Stomach (tissue), 8 donors: ENCODE measurements at regions not wholly inside any gene's neighbourhood (a gene's known extent, or its start where the extent isn't known, plus 50 kb on each side); places are given as distances from the start of the nearest gene placed in this dataset.
"Not testable (repeated sequence)": the region's sequence is repeated elsewhere in the genome, so short reads cannot be mapped to it uniquely, and the experiment has no call there.

Experiments used
- DNase-seq, 2 donors: peaks; one replicate each; pipeline versions ENCODE4 v3.0.0 to v3.0.0-alpha.2; 2013 to 2019
- H3K27ac ChIP-seq, 5 donors: fragments of 200-600 bp in 4 of 5; sonication (generic) in 4 of 5; one replicate each; pipeline ENCODE4 v1.5.1; 2013 to 2019; ENCODE audit warnings: mild to moderate bottlenecking in 1 of 5, moderate library complexity in 1 of 5
- H3K27me3 ChIP-seq, 3 donors: fragments of 200-600 bp; sonication (generic); one replicate each; pipeline ENCODE4 v1.5.1; 2017 to 2019; ENCODE audit warnings: mixed run types in 1 of 3
- H3K36me3 ChIP-seq, 4 donors: fragments of 200-600 bp; sonication (generic); 1 replicate in 3 of 4; 2 replicates in 1 of 4; pipeline ENCODE4 v1.5.1; 2016 to 2019
- H3K4me1 ChIP-seq, 4 donors: fragments of 200-600 bp; sonication (generic); one replicate each; pipeline ENCODE4 v1.5.1; 2016 to 2019
- H3K4me3 ChIP-seq, 4 donors: fragments of 200-600 bp; sonication (generic) in 3 of 4; one replicate each; pipeline ENCODE4 v1.5.1; 2016 to 2019; ENCODE audit warnings: mild to moderate bottlenecking in 1 of 4
- H3K9me3 ChIP-seq, 4 donors: fragments of 200-600 bp; sonication (generic); one replicate each; pipeline ENCODE4 v1.5.1; 2016 to 2019
- CTCF ChIP-seq, 7 experiments: fragments of 450-650 bp in 4 of 7; fragments of 200-600 bp in 3 of 7; sonication (generic) in 3 of 7; IDR thresholded peaks; one replicate each; pipeline ENCODE4 v1.5.1; 2016 to 2019; ENCODE audit warnings: antibody characterized with exemption in 7 of 7, control low read depth in 2 of 7, mild to moderate bottlenecking in 1 of 7
- EP300 ChIP-seq: sonication (generic); formaldehyde crosslinking; IDR thresholded peaks from one replicate; pipeline ENCODE4 v1.6.1; 2017; ENCODE audit warnings: antibody characterized with exemption
- POLR2A ChIP-seq, 4 donors: fragments of 450-650 bp; IDR thresholded peaks; one replicate each; pipeline ENCODE4 v1.6.1; 2016; ENCODE audit warnings: antibody characterized with exemption in 4 of 4, control low read depth in 2 of 4, mild to moderate bottlenecking in 1 of 4, moderate library complexity in 1 of 4
- POLR2AphosphoS5 ChIP-seq, 3 donors: sonication (generic); formaldehyde crosslinking; IDR thresholded peaks; one replicate each; pipeline ENCODE4 v1.6.1; 2016; ENCODE audit warnings: antibody characterized with exemption in 3 of 3
- WGBS, 5 donors: extraction: QIAGEN DNeasy Blood & Tissue Kit in 3 of 5; methylation state at CpG; one replicate each; pipeline versions ENCODE4 v1.1.5 to v1.1.7; 2013 to 2018; 5-methylcytosine and 5-hydroxymethylcytosine counted together
- intact Hi-C: fragments of 100-400 bp; cut with DNase I; formaldehyde crosslinking; loops from one replicate; pipeline ENCODE4 v1.15.1; 2023; ENCODE audit warnings: low total_unique reads
- donor health status: healthy with polysubstance abuse.
- donor health status: Bipolar disorder and iron deficiency.
- donor health status: healthy.

GRCh38 chr13:44649834-44650233, 73.7 kb upstream of the TSC22D1 start:
- peaks cover 0 to 9% (median 0%) of the 10 kb centered on the region in 4 donors for H3K4me1 ChIP-seq
- no peak for TF ChIP-seq CTCF (IDR thresholded peaks at IDR 0.05)
- no peak for TF ChIP-seq POLR2A (IDR thresholded peaks at IDR 0.05)
- TF ChIP-seq EP300, result no peak
- H3K27me3 ChIP-seq, result no peaks in the 10 kb centered on the region
- H3K9me3 ChIP-seq, result no peaks in the 10 kb centered on the region
- no peak overlapping the region for H3K4me3 ChIP-seq
- intact Hi-C loops, result no loop called here
- no peak for DNase-seq
- no peaks in the 10 kb centered on the region for H3K36me3 ChIP-seq
- no peak overlapping the region for H3K27ac ChIP-seq

DNA sequence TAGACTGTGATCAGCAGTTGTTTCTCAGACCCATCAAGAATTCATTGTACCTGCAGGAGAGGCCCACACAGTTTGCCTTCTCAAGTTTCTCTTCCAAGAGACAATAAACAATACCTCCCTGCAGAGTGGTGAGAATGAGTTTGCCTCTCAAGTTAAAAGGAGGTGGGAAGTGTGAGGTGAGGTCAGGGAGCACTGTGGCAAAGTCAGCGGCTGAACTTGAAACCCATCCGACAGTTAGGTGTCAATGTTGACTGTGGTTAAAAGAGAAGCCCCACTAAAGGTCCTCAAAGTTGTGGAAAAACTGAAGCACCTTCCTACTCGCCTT, 72.9 kb upstream of the TSC22D1 start:
- H3K9me3 ChIP-seq, result no peaks in the 10 kb centered on the region
- TF ChIP-seq POLR2AphosphoS5 (IDR thresholded peaks at IDR 0.05) (no peak), POLR2A (IDR thresholded peaks at IDR 0.05) (no peak), CTCF (IDR thresholded peaks at IDR 0.05) (no peak), EP300 (no peak)
- H3K27me3 ChIP-seq, result no peaks in the 10 kb centered on the region
- no peaks in the 10 kb centered on the region for H3K36me3 ChIP-seq
- DNase-seq, result no peak
- intact Hi-C loops, result no loop called here
- H3K4me1 ChIP-seq, result peaks cover 0 to 9% (median 0%) of the 10 kb centered on the region in 4 donors
- no peak overlapping the region for H3K27ac ChIP-seq
- 68 to 85% (median 82%) methylated on average over 3 of the region's 3 CpGs for WGBS, 5 donors
- H3K4me3 ChIP-seq, result no peak overlapping the region

DNA sequence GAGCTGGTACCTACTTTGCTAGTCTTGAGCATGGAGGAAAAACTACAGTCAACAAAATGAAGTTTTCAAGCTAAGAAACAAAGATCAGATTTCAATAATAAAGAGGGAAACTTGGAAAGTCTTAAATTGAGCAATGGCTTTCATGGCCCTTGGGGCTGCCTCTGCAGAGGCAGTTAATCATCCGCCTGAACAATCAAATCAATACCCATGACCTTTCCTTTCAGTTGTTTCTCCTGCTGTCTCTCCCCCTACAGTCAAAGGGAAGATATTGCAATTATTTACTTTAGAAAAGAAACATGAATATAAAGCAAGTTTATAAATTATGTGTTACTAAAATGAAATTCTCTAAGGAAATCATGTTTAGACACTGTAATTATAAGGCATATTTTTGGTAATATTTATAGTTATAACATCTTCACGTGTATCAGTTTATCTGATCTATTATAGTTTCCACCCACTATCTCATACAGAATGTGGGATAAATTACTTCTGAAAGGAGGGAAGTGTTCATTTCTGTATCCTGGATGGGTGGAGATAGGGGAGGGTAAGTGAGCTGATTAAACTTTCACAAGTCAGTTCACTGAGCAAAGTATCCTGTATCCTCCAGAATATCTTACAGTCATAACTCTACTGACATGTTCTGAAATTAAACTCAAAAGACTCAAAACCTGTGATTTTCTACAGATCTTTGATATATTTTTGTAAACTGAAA, 72.4 kb upstream of the TSC22D1 start:
- H3K27ac ChIP-seq, result no peak overlapping the region
- H3K27me3 ChIP-seq, result no peaks in the 10 kb centered on the region
- H3K36me3 ChIP-seq, result no peaks in the 10 kb centered on the region
- WGBS, 5 donors, result 48 to 65% (median 60%) methylated on average over 2 of the region's 2 CpGs
- TF ChIP-seq POLR2AphosphoS5 (IDR thresholded peaks at IDR 0.05) (no peak), CTCF (IDR thresholded peaks at IDR 0.05) (peak in 3 of 7 experiments; percentile 5 to 22 (median 9))
- H3K9me3 ChIP-seq, result no peaks in the 10 kb centered on the region
- intact Hi-C loops, result no loop called here
- H3K4me3 ChIP-seq, result no peak overlapping the region
- peak in 1 of 2 donors; percentile 30 for DNase-seq
- peaks cover 0 to 9% (median 0%) of the 10 kb centered on the region in 4 donors for H3K4me1 ChIP-seq

- H3K4me1 ChIP-seq, H3K9me3 ChIP-seq: not testable (repeated sequence)
Observed at GRCh38 chr13:44647560-44647959, 71.4 kb upstream of the TSC22D1 start.

GRCh38 chr13:44646044-44646443, 69.9 kb upstream of the TSC22D1 start:
- Histone ChIP-seq H3K4me3 (no peak overlapping the region), H3K27ac (no peak overlapping the region), H3K9me3 (no peaks in the 10 kb centered on the region), H3K27me3 (no peaks in the 10 kb centered on the region), H3K36me3 (no peaks in the 10 kb centered on the region), H3K4me1 (no peaks in the 10 kb centered on the region)
- intact Hi-C loops, result no loop called here
- WGBS, 5 donors, result 86 to 90% (median 89%) methylated on average over 4 of the region's 4 CpGs
- DNase-seq, result no peak
- TF ChIP-seq POLR2A (IDR thresholded peaks at IDR 0.05) (no peak), POLR2AphosphoS5 (IDR thresholded peaks at IDR 0.05) (no peak), EP300 (no peak), CTCF (IDR thresholded peaks at IDR 0.05) (no peak)

More at GRCh38 chr13:44647560-44647959, 71.4 kb upstream of the TSC22D1 start:
- H3K36me3 ChIP-seq, H3K4me3 ChIP-seq, intact Hi-C loops, H3K27me3 ChIP-seq, DNase-seq, H3K27ac ChIP-seq: not testable (repeated sequence)
- WGBS, 5 donors, result 90 to 100% (median 97%) methylated on average over 1 of the region's 1 CpG
